Activated gamma-delta T cell treated with Interleukin-2 at 50 U/mL for 16 hours (primary cell): ENCODE measurements at regions not wholly inside any gene's neighbourhood (a gene's known extent, or its start where the extent isn't known, plus 50 kb on each side); places are given as distances from the start of the nearest gene placed in this dataset.
A peak's percentile ranks its signal among the peaks of the same experiment; 100 is the strongest.
"Not testable (repeated sequence)": the region's sequence is repeated elsewhere in the genome, so short reads cannot be mapped to it uniquely, and the experiment has no call there.

Source experiments
- DNase-seq: peaks from one replicate; pipeline ENCODE4 v3.0.0-alpha.2; 2020

GRCh38 chr7:80018941-80019808, 115.5 kb upstream of the GNAI1 start:
- DNase-seq, result peak; percentile 26

- DNase-seq, result no peak
These were observed 117.4 kb upstream of the GNAI1 start for GRCh38 chr7:80017101-80017698.

GRCh38 chr7:80014511-80014910, 120.1 kb upstream of the GNAI1 start:
- DNase-seq, result no peak

GRCh38 chr7:80008039-80008438, 126.6 kb upstream of the GNAI1 start:
- DNase-seq, result no peak

GRCh38 chr7:80002865-80003264, 131.8 kb upstream of the GNAI1 start:
- no peak for DNase-seq

GRCh38 chr7:79998363-79998762, 136.3 kb upstream of the GNAI1 start:
- no peak for DNase-seq

GRCh38 chr7:79997345-79997744, 137.3 kb upstream of the GNAI1 start:
- DNase-seq, result no peak

- not testable (repeated sequence) for DNase-seq
These were observed 138.9 kb upstream of the GNAI1 start for GRCh38 chr7:79995741-79996140.

- DNase-seq, result no peak
These were observed 146.0 kb upstream of the GNAI1 start for GRCh38 chr7:79988653-79989052.

- DNase-seq, result no peak
These were observed 150.4 kb upstream of the GNAI1 start for GRCh38 chr7:79984210-79984609.

GRCh38 chr7:79982141-79982770, 152.4 kb upstream of the GNAI1 start:
- no peak for DNase-seq

GRCh38 chr7:79980376-79980775, 154.3 kb upstream of the GNAI1 start:
- no peak for DNase-seq

- DNase-seq, result no peak
These were observed 155.2 kb upstream of the GNAI1 start for GRCh38 chr7:79979437-79979836.

GRCh38 chr7:79977481-79977880, 157.2 kb upstream of the GNAI1 start:
- no peak for DNase-seq

- DNase-seq, result peak; percentile 4
These were observed 158.0 kb upstream of the GNAI1 start for GRCh38 chr7:79976711-79977020.

- not testable (repeated sequence) for DNase-seq
These were observed 158.5 kb upstream of the GNAI1 start for GRCh38 chr7:79975986-79976710.

- no peak for DNase-seq
These were observed 161.2 kb upstream of the GNAI1 start for GRCh38 chr7:79973455-79973854.

- no peak for DNase-seq
These were observed 163.6 kb upstream of the GNAI1 start for GRCh38 chr7:79971058-79971457.

GRCh38 chr7:79968894-79969293, 165.7 kb upstream of the GNAI1 start:
- no peak for DNase-seq

GRCh38 chr7:79968077-79968648, 166.5 kb upstream of the GNAI1 start:
- DNase-seq, result no peak

GRCh38 chr7:79965946-79966345, 168.7 kb upstream of the GNAI1 start:
- DNase-seq, result no peak

- no peak for DNase-seq
These were observed 170.2 kb upstream of the GNAI1 start for GRCh38 chr7:79964463-79964862.

GRCh38 chr7:79953130-79953529, 181.5 kb upstream of the GNAI1 start:
- no peak for DNase-seq
